WTC11 (cell line): ENCODE measurements at regions not wholly inside any gene's neighbourhood (a gene's known extent, or its start where the extent isn't known, plus 50 kb on each side); places are given as distances from the start of the nearest gene placed in this dataset.

Experiments used
- ATAC-seq: fragments of 200-7000 bp; cut with Tn5 transposase; 2 replicates; pipeline ENCODE4 v1.10.0; 2021; ENCODE audit warnings: mild to moderate bottlenecking, moderate library complexity
- CTCF ChIA-PET: fragments of 300-600 bp; sonication (Branson Sonifier 250); formaldehyde crosslinking; loops from one replicate; lab custom pipeline; 2021; ENCODE audit warnings: antibody characterized with exemption; lab: Charles Lee
- POLR2A ChIA-PET: fragments of 350-600 bp; sonication (Branson Sonifier 250); formaldehyde crosslinking; loops from one replicate; lab custom pipeline; 2021; ENCODE audit warnings: antibody characterized with exemption; lab: Charles Lee
- DNase-seq: peaks from one replicate; pipeline ENCODE4 v3.0.0; 2021; ENCODE audit warnings: low spot score
- H3K27ac Mint-ChIP-seq: 2 replicates; pipeline ENCODE4 v1.8.0; 2021; ENCODE audit warnings: mixed read lengths
- H3K27me3 Mint-ChIP-seq: 2 replicates; pipeline ENCODE4 v1.8.0; 2021; ENCODE audit warnings: low read depth, mild to moderate bottlenecking, moderate library complexity, mixed read lengths
- H3K36me3 Mint-ChIP-seq: 2 replicates; pipeline ENCODE4 v1.8.0; 2021; ENCODE audit warnings: mixed read lengths
- H3K4me1 Mint-ChIP-seq: 2 replicates; pipeline ENCODE4 v1.8.0; 2022; ENCODE audit warnings: mixed read lengths
- H3K4me3 Mint-ChIP-seq: 2 replicates; pipeline ENCODE4 v1.8.0; 2021; ENCODE audit warnings: mild to moderate bottlenecking, moderate library complexity, mixed read lengths
- H3K9me3 Mint-ChIP-seq: 2 replicates; pipeline ENCODE4 v1.8.0; 2021; ENCODE audit warnings: mixed read lengths
- ELF4 ChIP-seq: sonication (generic); formaldehyde crosslinking; IDR thresholded peaks from 2 replicates; pipeline ENCODE4 v1.8.1; 2022; ENCODE audit warnings: low read depth, mild to moderate bottlenecking, moderate library complexity, missing genetic modification reagents
- FOXK1 ChIP-seq: sonication (generic); formaldehyde crosslinking; IDR thresholded peaks from 2 replicates; pipeline ENCODE4 v1.8.0; 2022; ENCODE audit warnings: mild to moderate bottlenecking, moderate library complexity, missing genetic modification reagents
- HMGA2 ChIP-seq: fragments of 250-450 bp; sonication (Bioruptor Pico); IDR thresholded peaks from 2 replicates; pipeline ENCODE4 v1.4.0; 2021; ENCODE audit warnings: mild to moderate bottlenecking, moderate library complexity
- JUN ChIP-seq: sonication (generic); formaldehyde crosslinking; IDR thresholded peaks from 2 replicates; pipeline ENCODE4 v1.8.0; 2023; ENCODE audit warnings: mild to moderate bottlenecking, missing genetic modification reagents
- MLX ChIP-seq: sonication (generic); formaldehyde crosslinking; IDR thresholded peaks from 2 replicates; pipeline ENCODE4 v1.8.1; 2023; ENCODE audit warnings: mild to moderate bottlenecking, missing genetic modification reagents, moderate library complexity
- MXD4 ChIP-seq: fragments of 250-450 bp; sonication (Bioruptor Pico); IDR thresholded peaks from 2 replicates; pipeline ENCODE4 v1.8.0; 2021; ENCODE audit warnings: mild to moderate bottlenecking, moderate library complexity, borderline replicate concordance
- NFE2L1 ChIP-seq: sonication (generic); formaldehyde crosslinking; IDR thresholded peaks from 2 replicates; pipeline ENCODE4 v1.8.1; 2023; ENCODE audit warnings: missing genetic modification reagents
- PRRX2 ChIP-seq: fragments of 250-450 bp; sonication (Bioruptor Pico); IDR thresholded peaks from 2 replicates; pipeline ENCODE4 v1.8.0; 2021; ENCODE audit warnings: mild to moderate bottlenecking
- RORB ChIP-seq: fragments of 250-450 bp; sonication (Bioruptor Pico); IDR thresholded peaks from 2 replicates; pipeline ENCODE4 v1.9.0; 2021; ENCODE audit warnings: mild to moderate bottlenecking
- USF2 ChIP-seq: sonication (generic); formaldehyde crosslinking; IDR thresholded peaks from 2 replicates; pipeline ENCODE4 v1.8.1; 2023; ENCODE audit warnings: mild to moderate bottlenecking, missing genetic modification reagents, moderate library complexity
- ZNF121 ChIP-seq: sonication (generic); formaldehyde crosslinking; IDR thresholded peaks from 2 replicates; pipeline ENCODE4 v1.8.0; 2023; ENCODE audit warnings: missing genetic modification reagents
- ZNF232 ChIP-seq: sonication (generic); formaldehyde crosslinking; IDR thresholded peaks from 2 replicates; pipeline ENCODE4 v1.8.0; 2022; ENCODE audit warnings: mild to moderate bottlenecking, missing genetic modification reagents
- TF ChIP-seq, protein P1 (sequence below): sonication (generic); formaldehyde crosslinking; IDR thresholded peaks from 2 replicates; pipeline ENCODE4 v1.8.1; 2023; ENCODE audit warnings: mild to moderate bottlenecking, missing genetic modification reagents
- TF ChIP-seq, protein P2 (sequence below): sonication (generic); formaldehyde crosslinking; IDR thresholded peaks from 2 replicates; pipeline ENCODE4 v1.8.1; 2023; ENCODE audit warnings: mild to moderate bottlenecking, moderate library complexity, missing genetic modification reagents
- TF ChIP-seq, protein P3 (sequence below): sonication (generic); formaldehyde crosslinking; IDR thresholded peaks from 2 replicates; pipeline ENCODE4 v1.8.0; 2022; ENCODE audit warnings: missing genetic modification reagents
- TF ChIP-seq, protein P4 (sequence below): fragments of 250-450 bp; sonication (Bioruptor Pico); conservative IDR thresholded peaks from 2 replicates; pipeline ENCODE4 v1.9.0; 2021; ENCODE audit warnings: mild to moderate bottlenecking
- TF ChIP-seq, protein P5 (sequence below): fragments of 250-450 bp; sonication (Bioruptor Pico); IDR thresholded peaks from 2 replicates; pipeline ENCODE4 v1.9.0; 2021; ENCODE audit warnings: mild to moderate bottlenecking, borderline replicate concordance
- TF ChIP-seq, protein P6 (sequence below): fragments of 250-450 bp; sonication (Bioruptor Pico); IDR thresholded peaks from 2 replicates; pipeline ENCODE4 v1.8.0; 2021; ENCODE audit warnings: mild to moderate bottlenecking

DNA sequence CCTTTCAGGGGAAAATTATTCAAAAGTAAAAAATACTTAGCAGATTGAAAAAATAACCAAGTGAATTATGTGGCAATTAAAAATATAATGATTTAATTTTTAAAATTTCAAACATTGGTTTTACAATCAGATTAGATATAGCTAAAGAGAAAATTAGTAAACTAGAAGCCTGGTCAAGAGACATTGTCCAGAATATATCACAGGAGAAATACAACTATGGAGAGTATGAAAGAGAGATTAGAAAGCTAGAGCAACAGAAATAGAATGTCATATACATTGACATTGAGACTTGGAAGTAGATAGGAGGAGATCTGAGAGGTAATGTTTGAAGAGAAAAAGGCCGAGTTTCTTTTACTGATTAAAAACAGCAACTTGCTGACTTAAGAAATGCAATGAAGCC lies 476.4 kb upstream of the SLC10A2 start:
- Mint-ChIP-seq H3K4me3 (no peak overlapping the region), H3K27ac (no peak overlapping the region), H3K36me3 (peaks cover 26% of the 10 kb centered on the region), H3K9me3 (peaks cover 44% of the 10 kb centered on the region), H3K4me1 (peaks cover 5% of the 10 kb centered on the region), H3K27me3 (peaks cover 4% of the 10 kb centered on the region; the same call in 1 of the 2 replicates)
- ATAC-seq = no peak
- ChIA-PET POLR2A (no interaction called here), CTCF (no interaction called here)
- DNase-seq = no peak
- TF ChIP-seq, protein P1, sequence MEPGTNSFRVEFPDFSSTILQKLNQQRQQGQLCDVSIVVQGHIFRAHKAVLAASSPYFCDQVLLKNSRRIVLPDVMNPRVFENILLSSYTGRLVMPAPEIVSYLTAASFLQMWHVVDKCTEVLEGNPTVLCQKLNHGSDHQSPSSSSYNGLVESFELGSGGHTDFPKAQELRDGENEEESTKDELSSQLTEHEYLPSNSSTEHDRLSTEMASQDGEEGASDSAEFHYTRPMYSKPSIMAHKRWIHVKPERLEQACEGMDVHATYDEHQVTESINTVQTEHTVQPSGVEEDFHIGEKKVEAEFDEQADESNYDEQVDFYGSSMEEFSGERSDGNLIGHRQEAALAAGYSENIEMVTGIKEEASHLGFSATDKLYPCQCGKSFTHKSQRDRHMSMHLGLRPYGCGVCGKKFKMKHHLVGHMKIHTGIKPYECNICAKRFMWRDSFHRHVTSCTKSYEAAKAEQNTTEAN (CRISPR knock-in tag) = no peak
- TF ChIP-seq FOXK1 (CRISPR knock-in tag) (no peak), ZNF121 (no peak), RORB (CRISPR knock-in tag) (no peak), ZNF232 (CRISPR knock-in tag) (no peak), NFE2L1 (no peak), MLX (CRISPR knock-in tag) (no peak), USF2 (no peak), JUN (CRISPR knock-in tag) (no peak), ELF4 (CRISPR knock-in tag) (no peak), MXD4 (CRISPR knock-in tag) (no peak), PRRX2 (no peak), HMGA2 (CRISPR knock-in tag) (no peak)
- TF ChIP-seq, protein P2, sequence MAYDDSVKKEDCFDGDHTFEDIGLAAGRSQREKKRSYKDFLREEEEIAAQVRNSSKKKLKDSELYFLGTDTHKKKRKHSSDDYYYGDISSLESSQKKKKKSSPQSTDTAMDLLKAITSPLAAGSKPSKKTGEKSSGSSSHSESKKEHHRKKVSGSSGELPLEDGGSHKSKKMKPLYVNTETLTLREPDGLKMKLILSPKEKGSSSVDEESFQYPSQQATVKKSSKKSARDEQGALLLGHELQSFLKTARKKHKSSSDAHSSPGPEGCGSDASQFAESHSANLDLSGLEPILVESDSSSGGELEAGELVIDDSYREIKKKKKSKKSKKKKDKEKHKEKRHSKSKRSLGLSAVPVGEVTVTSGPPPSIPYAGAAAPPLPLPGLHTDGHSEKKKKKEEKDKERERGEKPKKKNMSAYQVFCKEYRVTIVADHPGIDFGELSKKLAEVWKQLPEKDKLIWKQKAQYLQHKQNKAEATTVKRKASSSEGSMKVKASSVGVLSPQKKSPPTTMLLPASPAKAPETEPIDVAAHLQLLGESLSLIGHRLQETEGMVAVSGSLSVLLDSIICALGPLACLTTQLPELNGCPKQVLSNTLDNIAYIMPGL (CRISPR knock-in tag) = no peak
- TF ChIP-seq, protein P3, sequence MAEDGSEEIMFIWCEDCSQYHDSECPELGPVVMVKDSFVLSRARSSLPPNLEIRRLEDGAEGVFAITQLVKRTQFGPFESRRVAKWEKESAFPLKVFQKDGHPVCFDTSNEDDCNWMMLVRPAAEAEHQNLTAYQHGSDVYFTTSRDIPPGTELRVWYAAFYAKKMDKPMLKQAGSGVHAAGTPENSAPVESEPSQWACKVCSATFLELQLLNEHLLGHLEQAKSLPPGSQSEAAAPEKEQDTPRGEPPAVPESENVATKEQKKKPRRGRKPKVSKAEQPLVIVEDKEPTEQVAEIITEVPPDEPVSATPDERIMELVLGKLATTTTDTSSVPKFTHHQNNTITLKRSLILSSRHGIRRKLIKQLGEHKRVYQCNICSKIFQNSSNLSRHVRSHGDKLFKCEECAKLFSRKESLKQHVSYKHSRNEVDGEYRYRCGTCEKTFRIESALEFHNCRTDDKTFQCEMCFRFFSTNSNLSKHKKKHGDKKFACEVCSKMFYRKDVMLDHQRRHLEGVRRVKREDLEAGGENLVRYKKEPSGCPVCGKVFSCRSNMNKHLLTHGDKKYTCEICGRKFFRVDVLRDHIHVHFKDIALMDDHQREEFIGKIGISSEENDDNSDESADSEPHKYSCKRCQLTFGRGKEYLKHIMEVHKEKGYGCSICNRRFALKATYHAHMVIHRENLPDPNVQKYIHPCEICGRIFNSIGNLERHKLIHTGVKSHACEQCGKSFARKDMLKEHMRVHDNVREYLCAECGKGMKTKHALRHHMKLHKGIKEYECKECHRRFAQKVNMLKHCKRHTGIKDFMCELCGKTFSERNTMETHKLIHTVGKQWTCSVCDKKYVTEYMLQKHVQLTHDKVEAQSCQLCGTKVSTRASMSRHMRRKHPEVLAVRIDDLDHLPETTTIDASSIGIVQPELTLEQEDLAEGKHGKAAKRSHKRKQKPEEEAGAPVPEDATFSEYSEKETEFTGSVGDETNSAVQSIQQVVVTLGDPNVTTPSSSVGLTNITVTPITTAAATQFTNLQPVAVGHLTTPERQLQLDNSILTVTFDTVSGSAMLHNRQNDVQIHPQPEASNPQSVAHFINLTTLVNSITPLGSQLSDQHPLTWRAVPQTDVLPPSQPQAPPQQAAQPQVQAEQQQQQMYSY (CRISPR knock-in tag) = no peak
- TF ChIP-seq, protein P4, sequence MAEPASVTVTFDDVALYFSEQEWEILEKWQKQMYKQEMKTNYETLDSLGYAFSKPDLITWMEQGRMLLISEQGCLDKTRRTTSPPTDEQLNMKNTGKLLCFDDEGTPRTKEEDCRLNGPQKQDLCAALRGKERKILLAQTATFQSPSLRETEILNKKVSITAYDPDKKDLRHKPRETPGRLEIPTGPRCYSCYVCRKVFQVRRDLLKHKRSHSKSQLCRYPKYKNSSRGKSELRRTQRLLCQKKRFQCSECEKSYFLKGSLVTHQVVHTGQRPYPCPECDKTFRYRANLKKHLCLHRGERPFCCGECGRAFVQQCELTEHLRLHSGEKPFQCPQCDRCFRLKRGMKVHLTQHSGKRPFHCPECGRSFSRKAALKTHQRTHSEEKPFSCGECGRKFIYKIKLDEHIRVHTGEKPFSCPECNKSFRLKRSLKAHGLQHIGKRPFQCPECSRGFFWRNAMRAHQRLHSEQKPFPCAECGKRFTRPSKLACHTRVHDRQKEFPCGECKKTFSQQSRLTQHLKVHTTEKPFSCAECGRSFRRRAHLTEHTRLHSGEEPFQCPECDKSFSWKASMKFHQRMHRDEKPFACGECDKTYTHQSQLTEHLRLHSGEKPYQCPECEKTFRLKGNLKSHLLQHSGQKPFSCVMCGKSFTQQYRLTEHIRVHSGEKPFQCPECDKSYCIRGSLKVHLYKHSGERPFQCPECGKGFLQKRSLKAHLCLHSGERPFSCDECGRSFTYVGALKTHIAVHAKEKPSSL = no peak
- TF ChIP-seq, protein P5, sequence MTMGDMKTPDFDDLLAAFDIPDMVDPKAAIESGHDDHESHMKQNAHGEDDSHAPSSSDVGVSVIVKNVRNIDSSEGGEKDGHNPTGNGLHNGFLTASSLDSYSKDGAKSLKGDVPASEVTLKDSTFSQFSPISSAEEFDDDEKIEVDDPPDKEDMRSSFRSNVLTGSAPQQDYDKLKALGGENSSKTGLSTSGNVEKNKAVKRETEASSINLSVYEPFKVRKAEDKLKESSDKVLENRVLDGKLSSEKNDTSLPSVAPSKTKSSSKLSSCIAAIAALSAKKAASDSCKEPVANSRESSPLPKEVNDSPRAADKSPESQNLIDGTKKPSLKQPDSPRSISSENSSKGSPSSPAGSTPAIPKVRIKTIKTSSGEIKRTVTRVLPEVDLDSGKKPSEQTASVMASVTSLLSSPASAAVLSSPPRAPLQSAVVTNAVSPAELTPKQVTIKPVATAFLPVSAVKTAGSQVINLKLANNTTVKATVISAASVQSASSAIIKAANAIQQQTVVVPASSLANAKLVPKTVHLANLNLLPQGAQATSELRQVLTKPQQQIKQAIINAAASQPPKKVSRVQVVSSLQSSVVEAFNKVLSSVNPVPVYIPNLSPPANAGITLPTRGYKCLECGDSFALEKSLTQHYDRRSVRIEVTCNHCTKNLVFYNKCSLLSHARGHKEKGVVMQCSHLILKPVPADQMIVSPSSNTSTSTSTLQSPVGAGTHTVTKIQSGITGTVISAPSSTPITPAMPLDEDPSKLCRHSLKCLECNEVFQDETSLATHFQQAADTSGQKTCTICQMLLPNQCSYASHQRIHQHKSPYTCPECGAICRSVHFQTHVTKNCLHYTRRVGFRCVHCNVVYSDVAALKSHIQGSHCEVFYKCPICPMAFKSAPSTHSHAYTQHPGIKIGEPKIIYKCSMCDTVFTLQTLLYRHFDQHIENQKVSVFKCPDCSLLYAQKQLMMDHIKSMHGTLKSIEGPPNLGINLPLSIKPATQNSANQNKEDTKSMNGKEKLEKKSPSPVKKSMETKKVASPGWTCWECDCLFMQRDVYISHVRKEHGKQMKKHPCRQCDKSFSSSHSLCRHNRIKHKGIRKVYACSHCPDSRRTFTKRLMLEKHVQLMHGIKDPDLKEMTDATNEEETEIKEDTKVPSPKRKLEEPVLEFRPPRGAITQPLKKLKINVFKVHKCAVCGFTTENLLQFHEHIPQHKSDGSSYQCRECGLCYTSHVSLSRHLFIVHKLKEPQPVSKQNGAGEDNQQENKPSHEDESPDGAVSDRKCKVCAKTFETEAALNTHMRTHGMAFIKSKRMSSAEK (CRISPR knock-in tag) = no peak
- TF ChIP-seq, protein P6, sequence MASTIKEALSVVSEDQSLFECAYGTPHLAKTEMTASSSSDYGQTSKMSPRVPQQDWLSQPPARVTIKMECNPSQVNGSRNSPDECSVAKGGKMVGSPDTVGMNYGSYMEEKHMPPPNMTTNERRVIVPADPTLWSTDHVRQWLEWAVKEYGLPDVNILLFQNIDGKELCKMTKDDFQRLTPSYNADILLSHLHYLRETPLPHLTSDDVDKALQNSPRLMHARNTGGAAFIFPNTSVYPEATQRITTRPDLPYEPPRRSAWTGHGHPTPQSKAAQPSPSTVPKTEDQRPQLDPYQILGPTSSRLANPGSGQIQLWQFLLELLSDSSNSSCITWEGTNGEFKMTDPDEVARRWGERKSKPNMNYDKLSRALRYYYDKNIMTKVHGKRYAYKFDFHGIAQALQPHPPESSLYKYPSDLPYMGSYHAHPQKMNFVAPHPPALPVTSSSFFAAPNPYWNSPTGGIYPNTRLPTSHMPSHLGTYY (CRISPR knock-in tag) = no peak
